Left ventricle myocardium inferior (tissue), 1 donor: ENCODE measurements at regions not wholly inside any gene's neighbourhood (a gene's known extent, or its start where the extent isn't known, plus 50 kb on each side); places are given as distances from the start of the nearest gene placed in this dataset.

Experiments used
- DNase-seq: peaks from one replicate; pipeline ENCODE4 v3.0.0-alpha.2; 2020
- H3K27ac ChIP-seq: fragments of 200-600 bp; replicated peaks from 2 replicates; pipeline ENCODE4 v1.8.0; 2021
- H3K27me3 ChIP-seq: fragments of 200-600 bp; 2 replicates; pipeline ENCODE4 v1.8.0; 2021; ENCODE audit warnings: low read depth
- H3K36me3 ChIP-seq: fragments of 200-600 bp; 2 replicates; pipeline ENCODE4 v1.8.0; 2021
- H3K4me1 ChIP-seq: fragments of 200-600 bp; 2 replicates; pipeline ENCODE4 v1.8.0; 2021
- H3K4me3 ChIP-seq: fragments of 200-600 bp; 2 replicates; pipeline ENCODE4 v1.8.0; 2021; ENCODE audit warnings: mild to moderate bottlenecking, moderate library complexity
- H3K9me3 ChIP-seq: fragments of 200-600 bp; replicated peaks from 2 replicates; pipeline ENCODE4 v1.8.0; 2021
- intact Hi-C: fragments of 100-400 bp; cut with micrococcal nuclease; formaldehyde crosslinking; loops from one replicate; pipeline ENCODE4 v1.11.0; 2022
- TF ChIP-seq, protein P1 (sequence below): fragments of 200-600 bp; IDR thresholded peaks from 2 replicates; pipeline ENCODE4 v1.8.0; 2021; ENCODE audit warnings: antibody characterized with exemption, mild to moderate bottlenecking, borderline replicate concordance
- donor health status: DM: no; HTN: yes; CAD: no; lungs with severe emphysema.

DNA sequence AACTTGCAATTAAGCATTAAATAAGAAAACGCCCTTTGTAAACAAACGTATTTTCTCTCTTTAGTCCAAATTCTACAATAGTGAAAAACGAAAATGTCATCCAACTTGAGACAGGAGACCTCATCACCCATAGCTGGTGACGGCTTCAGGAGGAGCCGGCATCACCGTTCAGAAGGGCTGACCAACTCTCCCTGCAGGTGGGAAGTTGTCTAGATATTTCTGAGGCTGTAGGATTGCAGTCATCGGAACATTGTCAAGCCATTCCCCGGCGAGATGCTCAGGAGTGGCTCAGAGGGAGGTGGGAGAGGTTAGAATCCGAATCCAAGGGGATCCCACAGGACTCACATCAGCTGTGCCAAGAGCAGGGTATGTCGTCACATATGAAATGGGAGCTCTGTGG, 76.7 kb downstream of the RBFOX3 start:
- no peak for DNase-seq
- H3K27me3 ChIP-seq, result peaks cover 97% of the 10 kb centered on the region
- no peak overlapping the region for H3K4me3 ChIP-seq
- intact Hi-C loops, result no loop called here
- H3K36me3 ChIP-seq, result no peaks in the 10 kb centered on the region
- TF ChIP-seq, protein P1, sequence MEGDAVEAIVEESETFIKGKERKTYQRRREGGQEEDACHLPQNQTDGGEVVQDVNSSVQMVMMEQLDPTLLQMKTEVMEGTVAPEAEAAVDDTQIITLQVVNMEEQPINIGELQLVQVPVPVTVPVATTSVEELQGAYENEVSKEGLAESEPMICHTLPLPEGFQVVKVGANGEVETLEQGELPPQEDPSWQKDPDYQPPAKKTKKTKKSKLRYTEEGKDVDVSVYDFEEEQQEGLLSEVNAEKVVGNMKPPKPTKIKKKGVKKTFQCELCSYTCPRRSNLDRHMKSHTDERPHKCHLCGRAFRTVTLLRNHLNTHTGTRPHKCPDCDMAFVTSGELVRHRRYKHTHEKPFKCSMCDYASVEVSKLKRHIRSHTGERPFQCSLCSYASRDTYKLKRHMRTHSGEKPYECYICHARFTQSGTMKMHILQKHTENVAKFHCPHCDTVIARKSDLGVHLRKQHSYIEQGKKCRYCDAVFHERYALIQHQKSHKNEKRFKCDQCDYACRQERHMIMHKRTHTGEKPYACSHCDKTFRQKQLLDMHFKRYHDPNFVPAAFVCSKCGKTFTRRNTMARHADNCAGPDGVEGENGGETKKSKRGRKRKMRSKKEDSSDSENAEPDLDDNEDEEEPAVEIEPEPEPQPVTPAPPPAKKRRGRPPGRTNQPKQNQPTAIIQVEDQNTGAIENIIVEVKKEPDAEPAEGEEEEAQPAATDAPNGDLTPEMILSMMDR, result no peak
- H3K9me3 ChIP-seq, result no peaks in the 10 kb centered on the region
- H3K4me1 ChIP-seq, result no peaks in the 10 kb centered on the region
- no peak overlapping the region for H3K27ac ChIP-seq

DNA sequence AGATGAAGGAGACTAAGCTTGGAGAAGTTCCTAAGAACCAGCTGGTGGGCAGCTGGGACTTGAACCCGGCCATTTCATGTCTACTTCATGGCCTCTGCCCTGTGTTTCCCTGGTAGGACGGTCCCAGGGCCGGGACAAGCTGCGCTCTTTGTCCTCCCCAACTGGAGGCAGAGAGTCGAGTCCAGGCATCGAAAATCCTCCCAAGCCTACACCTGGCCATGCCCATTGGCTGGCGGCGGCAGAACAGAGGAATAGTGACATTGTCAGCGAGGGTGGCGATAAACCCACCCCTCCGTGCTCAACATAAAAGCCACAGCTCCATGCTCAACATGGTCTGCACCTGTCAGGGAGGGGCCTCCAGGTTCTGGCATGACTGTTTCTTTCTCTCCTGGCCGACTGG, 77.7 kb downstream of the RBFOX3 start:
- no peak overlapping the region for H3K4me3 ChIP-seq
- H3K27ac ChIP-seq, result no peak overlapping the region
- no peaks in the 10 kb centered on the region for H3K9me3 ChIP-seq
- intact Hi-C loops, result no loop called here
- H3K27me3 ChIP-seq, result peaks cover 97% of the 10 kb centered on the region
- no peak for DNase-seq
- H3K4me1 ChIP-seq, result no peaks in the 10 kb centered on the region
- no peaks in the 10 kb centered on the region for H3K36me3 ChIP-seq
- TF ChIP-seq, protein P1, result no peak

DNA sequence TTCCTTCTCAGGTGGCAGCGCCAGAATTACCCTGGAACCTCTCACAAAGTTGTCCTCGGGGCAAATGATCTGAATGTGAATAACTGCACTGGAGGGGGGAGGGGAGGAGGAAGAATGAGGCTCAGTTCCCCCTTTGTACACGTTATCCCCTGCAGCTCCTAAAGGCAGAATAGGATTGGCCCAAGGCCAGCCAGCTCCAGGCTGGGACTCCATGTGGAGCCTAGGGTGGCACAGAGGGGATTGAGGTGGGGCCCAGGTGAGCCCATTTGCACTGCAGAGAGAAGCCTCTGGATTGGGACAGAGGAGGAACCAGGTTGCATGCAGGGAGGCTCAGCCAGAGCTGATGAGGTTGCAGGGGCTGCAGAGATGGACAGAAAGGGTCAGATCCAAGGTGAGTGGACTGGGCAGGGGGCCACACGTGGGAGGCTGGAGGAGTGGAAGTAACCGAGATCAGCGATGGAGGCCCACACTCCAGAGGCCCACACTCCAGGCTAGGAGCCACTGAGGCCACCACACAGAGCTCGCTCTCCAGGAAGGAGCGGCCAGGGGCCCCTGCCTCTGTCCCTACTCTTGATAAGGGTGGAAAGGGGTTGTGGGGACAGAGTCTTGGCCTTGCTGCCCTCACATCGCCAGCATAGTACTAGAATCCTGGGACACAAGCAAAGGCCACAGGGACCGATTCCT, 78.6 kb downstream of the RBFOX3 start:
- intact Hi-C loops, result no loop called here
- Histone ChIP-seq H3K9me3 (no peaks in the 10 kb centered on the region), H3K4me3 (no peak overlapping the region), H3K27me3 (peaks cover 97% of the 10 kb centered on the region), H3K27ac (no peak overlapping the region), H3K4me1 (no peaks in the 10 kb centered on the region), H3K36me3 (no peaks in the 10 kb centered on the region)
- TF ChIP-seq, protein P1, result no peak
- no peak for DNase-seq

DNA sequence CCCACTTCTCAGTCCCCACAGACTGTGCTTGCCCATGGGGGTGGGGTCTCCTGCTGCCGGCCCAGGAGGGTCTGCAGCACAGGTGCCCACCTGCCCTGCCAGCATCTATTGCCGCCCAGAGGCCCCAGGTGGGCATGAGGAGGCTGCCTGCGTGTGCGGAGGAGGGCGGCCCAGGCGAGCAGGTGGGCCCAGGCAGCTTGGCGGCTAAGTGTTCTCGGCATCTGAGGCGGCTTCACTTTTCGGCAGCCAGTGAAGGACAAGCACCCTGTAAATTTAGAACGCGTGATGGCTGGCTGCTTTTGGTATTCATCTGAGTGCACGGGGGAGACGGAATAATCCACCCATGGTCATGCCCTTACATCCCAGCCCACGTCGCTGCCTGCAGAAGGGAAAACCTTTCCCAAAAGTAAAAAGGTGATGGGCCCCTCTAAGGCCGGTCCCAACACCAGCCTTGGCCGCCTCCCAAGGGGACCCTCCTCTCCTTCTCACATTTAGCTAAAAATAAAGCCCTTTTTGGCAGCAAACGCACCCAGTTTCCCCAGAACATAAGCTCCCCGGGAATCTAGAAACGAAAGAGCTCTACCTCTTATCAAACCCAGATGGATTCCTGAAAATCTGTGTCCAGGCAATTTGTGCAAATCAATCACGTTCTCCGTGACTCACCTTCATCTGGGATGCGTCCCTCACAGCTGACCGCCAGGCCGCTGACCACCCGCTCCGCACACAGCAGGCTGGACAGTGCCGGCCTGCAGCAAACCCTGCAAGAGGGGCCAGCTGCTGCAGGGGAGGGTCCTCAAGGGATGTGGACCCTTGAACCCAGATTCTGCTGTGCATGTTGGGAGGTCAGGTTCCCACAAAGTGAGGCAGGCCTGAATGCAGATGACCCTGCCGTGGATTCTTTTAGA, 79.4 kb downstream of the RBFOX3 start:
- Histone ChIP-seq H3K4me1 (no peaks in the 10 kb centered on the region), H3K27ac (no peak overlapping the region), H3K36me3 (no peaks in the 10 kb centered on the region), H3K27me3 (peaks cover 100% of the 10 kb centered on the region), H3K4me3 (no peak overlapping the region), H3K9me3 (no peaks in the 10 kb centered on the region)
- DNase-seq, result no peak
- TF ChIP-seq, protein P1, result no peak
- intact Hi-C loops, result no loop called here

DNA sequence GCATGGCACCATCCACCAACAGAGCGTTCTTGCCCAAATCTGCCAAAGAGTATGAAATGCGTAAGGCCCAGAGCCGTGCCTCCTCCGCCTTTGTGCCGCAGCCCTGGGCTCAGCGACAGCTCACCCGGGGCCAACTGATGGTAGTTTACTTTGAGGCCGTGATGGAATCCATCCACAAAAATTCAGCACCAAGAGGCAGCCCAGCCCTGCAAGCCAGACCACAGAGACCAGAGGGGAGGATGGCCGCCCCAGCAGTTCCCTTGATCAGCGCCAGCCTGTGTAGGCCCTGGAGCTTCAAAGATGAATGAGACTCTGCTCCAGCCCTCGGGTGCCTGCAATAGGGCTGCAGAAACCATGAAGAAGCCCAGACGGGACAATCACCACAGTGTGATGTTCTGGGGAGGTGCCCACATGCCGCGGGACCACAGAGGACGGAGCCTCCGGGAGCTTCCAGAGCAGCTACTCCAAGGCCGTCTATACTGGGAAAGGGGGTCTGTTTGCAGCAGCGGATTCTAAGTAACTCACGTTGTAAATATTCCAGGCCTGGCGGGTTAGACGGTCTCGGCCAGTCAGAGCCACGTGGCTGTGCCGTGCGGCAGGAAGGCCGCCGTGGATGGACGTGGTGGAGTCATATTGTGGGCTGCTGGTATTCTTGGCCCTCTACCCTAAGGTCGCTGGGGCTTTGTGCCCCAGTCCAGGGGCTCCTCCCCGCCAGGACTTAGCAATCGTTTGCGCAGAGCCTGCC, 80.3 kb downstream of the RBFOX3 start:
- Histone ChIP-seq H3K4me3 (no peak overlapping the region), H3K27ac (no peak overlapping the region), H3K9me3 (no peaks in the 10 kb centered on the region), H3K27me3 (peaks cover 100% of the 10 kb centered on the region), H3K4me1 (no peaks in the 10 kb centered on the region), H3K36me3 (no peaks in the 10 kb centered on the region)
- intact Hi-C loops, result no loop called here
- DNase-seq, result no peak
- TF ChIP-seq, protein P1, result no peak
